ENCODE measurements at regions not wholly inside any gene's neighbourhood (a gene's known extent, or its start where the extent isn't known, plus 50 kb on each side); places are given as distances from the start of the nearest gene placed in this dataset.

DNA sequence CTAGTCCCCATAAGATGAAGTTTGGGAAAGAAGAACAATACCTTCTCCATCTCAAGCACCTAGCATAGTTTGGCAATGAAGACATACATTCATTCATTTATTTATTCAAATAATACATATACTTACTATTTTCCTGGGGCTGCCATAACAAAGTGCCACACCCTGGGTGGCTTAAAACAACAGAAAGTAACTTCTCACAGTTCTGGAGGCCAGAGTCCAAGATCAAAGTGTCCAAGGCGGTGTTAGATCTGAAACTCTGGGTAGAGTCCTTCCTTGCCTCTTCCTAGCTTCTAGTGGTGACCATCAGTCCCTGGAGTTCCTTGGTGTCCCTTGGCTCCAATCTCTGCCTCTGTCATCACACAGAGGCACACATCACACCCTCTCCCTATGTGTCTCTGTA, 112.1 kb upstream of the IGSF21 start:
- peaks cover 0 to 9% of the 10 kb centered on the region in 2 donors for H3K27me3 ChIP-seq
- H3K9me3 ChIP-seq = no peaks in the 10 kb centered on the region
- TF ChIP-seq POLR2A (IDR thresholded peaks at IDR 0.05) (no peak), POLR2AphosphoS5 (IDR thresholded peaks at IDR 0.05) (no peak)
- TF ChIP-seq, protein P1, sequence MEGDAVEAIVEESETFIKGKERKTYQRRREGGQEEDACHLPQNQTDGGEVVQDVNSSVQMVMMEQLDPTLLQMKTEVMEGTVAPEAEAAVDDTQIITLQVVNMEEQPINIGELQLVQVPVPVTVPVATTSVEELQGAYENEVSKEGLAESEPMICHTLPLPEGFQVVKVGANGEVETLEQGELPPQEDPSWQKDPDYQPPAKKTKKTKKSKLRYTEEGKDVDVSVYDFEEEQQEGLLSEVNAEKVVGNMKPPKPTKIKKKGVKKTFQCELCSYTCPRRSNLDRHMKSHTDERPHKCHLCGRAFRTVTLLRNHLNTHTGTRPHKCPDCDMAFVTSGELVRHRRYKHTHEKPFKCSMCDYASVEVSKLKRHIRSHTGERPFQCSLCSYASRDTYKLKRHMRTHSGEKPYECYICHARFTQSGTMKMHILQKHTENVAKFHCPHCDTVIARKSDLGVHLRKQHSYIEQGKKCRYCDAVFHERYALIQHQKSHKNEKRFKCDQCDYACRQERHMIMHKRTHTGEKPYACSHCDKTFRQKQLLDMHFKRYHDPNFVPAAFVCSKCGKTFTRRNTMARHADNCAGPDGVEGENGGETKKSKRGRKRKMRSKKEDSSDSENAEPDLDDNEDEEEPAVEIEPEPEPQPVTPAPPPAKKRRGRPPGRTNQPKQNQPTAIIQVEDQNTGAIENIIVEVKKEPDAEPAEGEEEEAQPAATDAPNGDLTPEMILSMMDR (IDR thresholded peaks at IDR 0.05) = no peak
- DNase-seq (ENCODE audit: low spot score in 2 of 2) = no peak
- no peaks in the 10 kb centered on the region for H3K36me3 ChIP-seq
- intact Hi-C loops (cut with DNase I; ENCODE audit: low total_unique reads) = no loop called here
- H3K27ac ChIP-seq = no peak overlapping the region
- H3K4me1 ChIP-seq = no peaks in the 10 kb centered on the region
- no peak overlapping the region for H3K4me3 ChIP-seq

DNA sequence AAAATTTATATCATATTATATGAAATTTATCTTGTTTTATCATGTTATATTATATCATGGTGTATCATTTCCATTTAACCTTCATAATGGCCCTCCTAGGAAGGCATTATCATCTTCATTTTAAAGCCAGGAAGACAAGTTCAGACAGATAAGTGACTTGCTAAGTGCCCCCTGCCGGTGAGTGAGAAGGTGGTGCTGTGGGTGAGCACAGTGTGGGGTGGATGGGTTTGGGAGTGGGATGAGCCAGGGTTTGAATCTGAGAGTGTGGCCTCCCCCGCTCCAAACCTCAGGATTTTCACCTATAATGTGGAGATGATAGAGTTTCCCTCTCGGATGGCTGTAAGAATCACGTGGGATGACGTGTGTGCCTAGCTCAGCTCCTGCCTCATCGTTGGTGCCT, 108.7 kb upstream of the IGSF21 start:
- TF ChIP-seq POLR2AphosphoS5 (IDR thresholded peaks at IDR 0.05) (no peak), POLR2A (IDR thresholded peaks at IDR 0.05) (no peak)
- TF ChIP-seq, protein P1 (IDR thresholded peaks at IDR 0.05) = no peak
- H3K9me3 ChIP-seq = no peaks in the 10 kb centered on the region
- no peaks in the 10 kb centered on the region for H3K36me3 ChIP-seq
- H3K4me3 ChIP-seq = no peak overlapping the region
- DNase-seq (ENCODE audit: low spot score in 2 of 2) = no peak
- H3K4me1 ChIP-seq = no peaks in the 10 kb centered on the region
- H3K27ac ChIP-seq = no peak overlapping the region
- intact Hi-C loops (cut with DNase I; ENCODE audit: low total_unique reads) = no loop called here
- H3K27me3 ChIP-seq = peaks cover 0 to 13% of the 10 kb centered on the region in 2 donors

DNA sequence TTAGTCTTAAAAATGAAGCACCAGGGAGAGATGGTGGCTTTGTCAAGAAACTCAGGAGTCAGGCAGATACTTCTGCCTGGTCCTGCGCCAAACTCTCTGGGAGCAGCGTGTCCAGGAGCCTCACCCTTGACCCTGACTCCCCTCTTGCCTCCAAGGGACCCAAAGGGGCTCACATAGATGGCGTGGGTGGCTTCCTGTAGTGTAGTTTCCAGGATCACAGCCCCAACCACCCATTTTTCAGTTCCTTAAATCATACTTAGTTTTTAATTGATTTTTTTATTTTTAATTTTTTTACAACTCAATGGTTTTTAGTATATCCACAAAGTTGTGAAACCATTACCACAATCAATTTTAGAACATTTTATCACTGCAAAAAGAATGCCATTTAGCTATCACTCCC, 107.7 kb upstream of the IGSF21 start:
- Histone ChIP-seq H3K27ac (no peak overlapping the region), H3K4me3 (no peak overlapping the region), H3K27me3 (peaks cover 0 to 12% of the 10 kb centered on the region in 2 donors), H3K9me3 (no peaks in the 10 kb centered on the region), H3K36me3 (no peaks in the 10 kb centered on the region), H3K4me1 (no peaks in the 10 kb centered on the region)
- TF ChIP-seq POLR2A (IDR thresholded peaks at IDR 0.05) (no peak), POLR2AphosphoS5 (IDR thresholded peaks at IDR 0.05) (no peak)
- TF ChIP-seq, protein P1 (IDR thresholded peaks at IDR 0.05) = no peak
- DNase-seq (ENCODE audit: low spot score in 2 of 2) = no peak
- intact Hi-C loops (cut with DNase I; ENCODE audit: low total_unique reads) = no loop called here

DNA sequence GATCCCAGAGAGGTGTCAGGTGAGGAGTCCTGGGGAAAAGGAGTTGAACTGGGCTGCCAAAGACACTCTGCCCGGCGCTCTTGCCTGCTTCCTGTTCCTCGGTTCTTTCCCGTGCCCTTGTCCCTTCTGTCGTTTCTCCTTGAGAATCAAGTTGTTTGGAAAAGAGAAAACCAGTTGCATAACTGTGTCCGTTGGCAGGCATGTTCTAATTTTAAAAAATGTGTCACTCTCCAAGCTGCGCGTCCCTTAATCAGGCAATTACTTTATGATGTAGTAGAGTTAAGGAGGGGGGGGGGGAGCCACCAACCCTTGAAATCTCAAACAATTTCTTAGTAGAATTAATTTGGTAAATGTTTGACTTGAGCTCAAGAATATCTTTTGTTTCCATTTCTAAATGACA, 105.9 kb upstream of the IGSF21 start:
- no peaks in the 10 kb centered on the region for H3K9me3 ChIP-seq
- H3K4me3 ChIP-seq = no peak overlapping the region
- TF ChIP-seq POLR2AphosphoS5 (IDR thresholded peaks at IDR 0.05) (no peak), POLR2A (IDR thresholded peaks at IDR 0.05) (no peak)
- TF ChIP-seq, protein P1 (IDR thresholded peaks at IDR 0.05) = no peak
- H3K36me3 ChIP-seq = no peaks in the 10 kb centered on the region
- no peaks in the 10 kb centered on the region for H3K4me1 ChIP-seq
- no peak for DNase-seq (ENCODE audit: low spot score in 2 of 2)
- intact Hi-C loops (cut with DNase I; ENCODE audit: low total_unique reads) = no loop called here
- H3K27me3 ChIP-seq = peaks cover 0 to 19% of the 10 kb centered on the region in 2 donors
- H3K27ac ChIP-seq = no peak overlapping the region

DNA sequence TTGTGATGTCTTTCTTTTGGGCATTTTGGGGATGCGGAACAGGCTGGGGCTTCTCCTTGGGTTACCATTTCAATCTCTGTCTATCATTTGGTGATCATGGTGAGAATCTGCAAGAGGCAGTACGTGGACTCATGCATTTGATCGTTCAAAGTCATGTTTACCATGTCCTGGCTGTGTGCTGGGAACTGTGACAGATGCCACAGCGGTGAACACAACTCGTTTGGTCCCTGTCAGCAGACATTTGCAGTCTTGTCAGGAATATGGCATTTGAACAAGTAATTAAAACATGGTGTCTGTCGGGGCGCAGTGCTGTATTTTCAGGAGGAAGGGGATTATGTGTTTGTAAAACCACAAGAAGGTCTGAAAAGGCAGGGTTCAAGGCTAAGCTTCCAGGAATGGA, 103.3 kb upstream of the IGSF21 start:
- Histone ChIP-seq H3K36me3 (no peaks in the 10 kb centered on the region), H3K4me3 (no peak overlapping the region), H3K4me1 (no peaks in the 10 kb centered on the region), H3K9me3 (no peaks in the 10 kb centered on the region), H3K27me3 (peaks cover 0 to 35% of the 10 kb centered on the region in 2 donors), H3K27ac (no peak overlapping the region)
- intact Hi-C loops (cut with DNase I; ENCODE audit: low total_unique reads) = no loop called here
- no peak for TF ChIP-seq POLR2A (IDR thresholded peaks at IDR 0.05)
- TF ChIP-seq POLR2AphosphoS5 (IDR thresholded peaks at IDR 0.05) = no peak
- TF ChIP-seq, protein P1 (IDR thresholded peaks at IDR 0.05) = no peak
- DNase-seq (ENCODE audit: low spot score in 2 of 2) = no peak

All from breast epithelium (tissue), 4 donors.